Vagina (tissue), 2 donors: ENCODE measurements at regions not wholly inside any gene's neighbourhood (a gene's known extent, or its start where the extent isn't known, plus 50 kb on each side); places are given as distances from the start of the nearest gene placed in this dataset.

Source experiments
- DNase-seq, 2 donors: peaks; one replicate each; pipeline ENCODE4 v3.0.0-alpha.2; 2017; ENCODE audit errors: extremely low spot score in 2 of 2
- H3K27ac ChIP-seq: fragments of 200-600 bp; sonication (generic); one replicate; pipeline ENCODE4 v1.5.1; 2019
- H3K27me3 ChIP-seq: fragments of 200-600 bp; sonication (generic); one replicate; pipeline ENCODE4 v1.5.1; 2019
- H3K36me3 ChIP-seq, 2 donors: fragments of 200-600 bp; sonication (generic); one replicate each; pipeline ENCODE4 v1.5.1; 2017 to 2019
- H3K4me1 ChIP-seq: fragments of 200-600 bp; sonication (generic); one replicate; pipeline ENCODE4 v1.5.1; 2019
- H3K4me3 ChIP-seq, 2 donors: fragments of 200-600 bp; sonication (generic); 1 replicate in 1 of 2; 2 replicates in 1 of 2; pipeline ENCODE4 v1.5.1; 2016 to 2019
- H3K9me3 ChIP-seq: fragments of 200-600 bp; sonication (generic); one replicate; pipeline ENCODE4 v1.5.1; 2019
- POLR2A ChIP-seq, 2 donors: fragments of 450-650 bp; IDR thresholded peaks; one replicate each; pipeline ENCODE4 v1.6.1; 2017; ENCODE audit warnings: antibody characterized with exemption in 2 of 2, mild to moderate bottlenecking in 2 of 2, moderate library complexity in 2 of 2
- POLR2AphosphoS5 ChIP-seq, 2 donors: sonication (generic); formaldehyde crosslinking; IDR thresholded peaks; one replicate each; pipeline ENCODE4 v1.9.0; 2017; ENCODE audit warnings: antibody characterized with exemption in 2 of 2, mild to moderate bottlenecking in 2 of 2, low read depth in 1 of 2; ENCODE audit not compliant: insufficient read depth in 1 of 2
- intact Hi-C: fragments of 100-400 bp; cut with DNase I; formaldehyde crosslinking; loops from one replicate; pipeline ENCODE4 v1.15.1; 2023
- TF ChIP-seq, protein P1 (sequence below), 3 experiments: fragments of 450-650 bp in 2 of 3; fragments of 200-600 bp in 1 of 3; sonication (generic) in 1 of 3; IDR thresholded peaks; one replicate each; pipeline ENCODE4 v1.5.1; 2017 to 2019; ENCODE audit warnings: antibody characterized with exemption in 3 of 3, mild to moderate bottlenecking in 2 of 3, moderate library complexity in 2 of 3

DNA sequence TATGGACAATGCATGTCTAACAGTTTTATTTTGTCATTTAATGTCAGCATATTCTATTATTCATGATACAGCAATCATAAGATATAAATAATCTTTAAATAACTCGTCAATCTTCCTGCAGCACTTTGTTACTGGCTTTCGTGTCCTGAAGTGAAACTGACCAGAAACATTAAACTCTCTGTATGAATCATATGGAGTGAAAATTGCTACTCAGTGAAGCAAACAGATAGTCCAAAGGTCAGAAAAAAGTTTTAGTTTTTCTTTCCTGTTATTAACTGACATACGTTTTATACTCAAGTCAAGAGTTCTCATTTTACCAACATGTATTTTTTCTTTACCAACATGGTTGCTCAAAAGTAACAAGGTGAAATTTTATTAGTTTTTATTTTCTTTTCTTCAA, 106.8 kb upstream of the GALNT5 start:
- TF ChIP-seq, protein P1, sequence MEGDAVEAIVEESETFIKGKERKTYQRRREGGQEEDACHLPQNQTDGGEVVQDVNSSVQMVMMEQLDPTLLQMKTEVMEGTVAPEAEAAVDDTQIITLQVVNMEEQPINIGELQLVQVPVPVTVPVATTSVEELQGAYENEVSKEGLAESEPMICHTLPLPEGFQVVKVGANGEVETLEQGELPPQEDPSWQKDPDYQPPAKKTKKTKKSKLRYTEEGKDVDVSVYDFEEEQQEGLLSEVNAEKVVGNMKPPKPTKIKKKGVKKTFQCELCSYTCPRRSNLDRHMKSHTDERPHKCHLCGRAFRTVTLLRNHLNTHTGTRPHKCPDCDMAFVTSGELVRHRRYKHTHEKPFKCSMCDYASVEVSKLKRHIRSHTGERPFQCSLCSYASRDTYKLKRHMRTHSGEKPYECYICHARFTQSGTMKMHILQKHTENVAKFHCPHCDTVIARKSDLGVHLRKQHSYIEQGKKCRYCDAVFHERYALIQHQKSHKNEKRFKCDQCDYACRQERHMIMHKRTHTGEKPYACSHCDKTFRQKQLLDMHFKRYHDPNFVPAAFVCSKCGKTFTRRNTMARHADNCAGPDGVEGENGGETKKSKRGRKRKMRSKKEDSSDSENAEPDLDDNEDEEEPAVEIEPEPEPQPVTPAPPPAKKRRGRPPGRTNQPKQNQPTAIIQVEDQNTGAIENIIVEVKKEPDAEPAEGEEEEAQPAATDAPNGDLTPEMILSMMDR (IDR thresholded peaks at IDR 0.05), result no peak
- no peak for TF ChIP-seq POLR2A (IDR thresholded peaks at IDR 0.05)
- TF ChIP-seq POLR2AphosphoS5 (IDR thresholded peaks at IDR 0.05; ENCODE audit: insufficient read depth in 1 of 2, low read depth in 1 of 2), result no peak
- no peak overlapping the region for H3K27ac ChIP-seq
- intact Hi-C loops, result no loop called here

DNA sequence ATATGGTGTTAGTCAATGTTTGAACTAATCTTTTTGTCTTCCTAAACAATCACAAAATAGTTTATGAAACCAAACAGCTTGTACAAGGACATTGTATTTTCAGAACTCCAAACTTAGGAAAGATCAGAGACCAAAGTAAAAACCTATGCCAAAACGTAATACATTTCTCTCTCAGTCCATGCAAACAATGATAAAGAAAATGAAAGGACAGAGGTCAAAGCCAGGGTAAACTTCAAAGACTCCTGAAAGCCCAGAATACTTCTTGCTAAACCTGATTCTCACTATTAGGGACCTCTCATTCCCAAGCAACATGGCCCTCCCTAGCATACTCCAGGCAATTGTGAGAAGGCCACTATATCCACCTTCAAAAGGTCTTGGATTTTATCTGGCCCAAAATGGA, 105.1 kb upstream of the GALNT5 start:
- Histone ChIP-seq H3K27me3 (no peaks in the 10 kb centered on the region), H3K9me3 (no peaks in the 10 kb centered on the region), H3K36me3 (no peaks in the 10 kb centered on the region), H3K4me1 (no peaks in the 10 kb centered on the region), H3K27ac (no peak overlapping the region), H3K4me3 (no peak overlapping the region)
- no peak for DNase-seq
- intact Hi-C loops, result no loop called here
- TF ChIP-seq POLR2A (IDR thresholded peaks at IDR 0.05) (no peak), POLR2AphosphoS5 (IDR thresholded peaks at IDR 0.05; ENCODE audit: insufficient read depth in 1 of 2, low read depth in 1 of 2) (no peak)
- TF ChIP-seq, protein P1 (IDR thresholded peaks at IDR 0.05), result no peak

More for the DNA sequence above, 106.8 kb upstream of the GALNT5 start:
- Histone ChIP-seq H3K4me1 (no peaks in the 10 kb centered on the region), H3K9me3 (no peaks in the 10 kb centered on the region), H3K36me3 (no peaks in the 10 kb centered on the region), H3K4me3 (no peak overlapping the region), H3K27me3 (no peaks in the 10 kb centered on the region)
- DNase-seq, result no peak

DNA sequence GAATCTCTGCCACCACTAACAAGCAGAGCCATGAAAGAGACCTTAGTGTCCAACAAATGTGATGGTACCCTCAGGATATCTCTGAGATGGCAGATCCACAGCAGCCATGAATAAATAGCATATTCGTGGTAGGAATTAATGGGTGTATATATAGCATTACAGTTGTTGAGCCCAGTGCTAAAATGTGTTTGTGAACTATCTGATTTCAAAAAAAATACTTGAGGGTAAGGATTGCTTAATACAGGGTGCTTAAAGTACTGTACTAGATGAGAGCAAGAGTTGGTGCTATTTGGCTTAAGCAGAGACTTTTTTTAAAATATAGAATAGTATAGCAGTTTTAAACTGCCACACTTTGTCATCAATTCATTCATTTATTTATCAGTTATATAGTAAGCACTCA, 101.5 kb upstream of the GALNT5 start:
- intact Hi-C loops, result no loop called here
- Histone ChIP-seq H3K27me3 (no peaks in the 10 kb centered on the region), H3K27ac (no peak overlapping the region), H3K36me3 (no peaks in the 10 kb centered on the region), H3K4me1 (no peaks in the 10 kb centered on the region), H3K4me3 (no peak overlapping the region), H3K9me3 (no peaks in the 10 kb centered on the region)
- no peak for TF ChIP-seq POLR2AphosphoS5 (IDR thresholded peaks at IDR 0.05; ENCODE audit: insufficient read depth in 1 of 2, low read depth in 1 of 2)
- TF ChIP-seq POLR2A (IDR thresholded peaks at IDR 0.05), result no peak
- TF ChIP-seq, protein P1 (IDR thresholded peaks at IDR 0.05), result no peak
- no peak for DNase-seq

DNA sequence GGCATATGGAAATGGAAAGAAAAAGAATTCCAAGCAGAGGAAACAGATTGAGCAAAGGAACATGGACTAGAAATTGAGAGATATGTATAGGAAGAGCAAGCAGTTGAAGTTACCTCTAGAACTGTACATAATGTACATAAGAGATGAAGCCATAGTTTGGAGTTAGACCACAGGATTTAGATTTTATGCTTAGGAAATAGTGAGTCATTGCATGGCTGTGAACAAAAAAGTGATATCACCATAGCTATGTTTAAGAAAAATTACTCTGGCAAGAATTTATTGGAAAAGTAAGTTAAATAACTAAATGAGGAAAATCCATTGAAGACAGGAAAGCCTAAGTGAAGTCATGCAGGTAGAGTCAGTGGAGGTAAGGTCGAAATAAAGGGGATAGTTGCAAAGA, 99.4 kb upstream of the GALNT5 start:
- intact Hi-C loops, result no loop called here
- Histone ChIP-seq H3K4me1 (no peaks in the 10 kb centered on the region), H3K9me3 (no peaks in the 10 kb centered on the region), H3K36me3 (no peaks in the 10 kb centered on the region), H3K4me3 (no peak overlapping the region), H3K27ac (no peak overlapping the region), H3K27me3 (no peaks in the 10 kb centered on the region)
- TF ChIP-seq POLR2A (IDR thresholded peaks at IDR 0.05) (no peak), POLR2AphosphoS5 (IDR thresholded peaks at IDR 0.05; ENCODE audit: insufficient read depth in 1 of 2, low read depth in 1 of 2) (no peak)
- TF ChIP-seq, protein P1 (IDR thresholded peaks at IDR 0.05), result no peak
- no peak for DNase-seq

DNA sequence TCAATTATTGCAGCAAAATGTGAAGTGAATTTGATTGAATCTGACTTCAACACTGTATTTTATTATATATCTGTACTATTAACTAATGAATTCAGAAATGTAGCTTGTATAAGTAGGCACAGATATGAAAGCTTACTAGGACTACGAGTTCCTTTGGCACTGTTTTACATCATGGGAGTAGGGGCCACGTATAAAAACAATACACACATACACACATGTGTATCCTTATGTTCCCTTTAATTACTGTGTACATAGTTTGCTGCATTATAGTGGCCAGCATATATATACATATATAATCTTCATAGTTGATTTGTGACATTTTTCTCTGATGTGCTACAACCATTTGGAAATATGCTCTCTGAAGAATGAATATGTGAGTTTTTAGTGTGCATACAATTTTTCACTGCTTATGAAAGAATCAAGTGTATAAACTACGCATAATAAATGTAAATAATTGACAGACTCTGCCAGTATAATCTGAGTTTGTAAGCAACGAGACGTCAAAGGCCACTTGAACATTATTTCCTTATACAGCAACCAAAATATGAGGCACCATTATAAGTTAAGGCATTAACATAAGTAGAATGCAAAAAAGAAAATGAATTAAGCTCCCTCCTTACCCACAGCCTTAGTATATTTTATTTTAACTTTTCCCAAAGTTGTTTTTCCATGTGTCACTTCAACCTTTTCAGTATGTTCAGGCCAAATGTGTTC, 98.1 kb upstream of the GALNT5 start:
- Histone ChIP-seq H3K4me1 (no peaks in the 10 kb centered on the region), H3K27ac (no peak overlapping the region), H3K9me3 (no peaks in the 10 kb centered on the region), H3K27me3 (no peaks in the 10 kb centered on the region), H3K36me3 (no peaks in the 10 kb centered on the region), H3K4me3 (no peak overlapping the region)
- intact Hi-C loops, result no loop called here
- DNase-seq, result no peak
- no peak for TF ChIP-seq POLR2AphosphoS5 (IDR thresholded peaks at IDR 0.05; ENCODE audit: insufficient read depth in 1 of 2, low read depth in 1 of 2)
- TF ChIP-seq, protein P1 (IDR thresholded peaks at IDR 0.05), result no peak
- TF ChIP-seq POLR2A (IDR thresholded peaks at IDR 0.05), result no peak
